HG03108 (cell line): ENCODE measurements at regions not wholly inside any gene's neighbourhood (a gene's known extent, or its start where the extent isn't known, plus 50 kb on each side); places are given as distances from the start of the nearest gene placed in this dataset.
"Not testable (repeated sequence)": the region's sequence is repeated elsewhere in the genome, so short reads cannot be mapped to it uniquely, and the experiment has no call there.

Experiments
- ATAC-seq: cut with Tn5 transposase; IDR thresholded peaks from one replicate; pipeline ENCODE4 v1.9.1; 2021; ENCODE audit warnings: moderate library complexity; ENCODE audit not compliant: unreplicated experiment

DNA sequence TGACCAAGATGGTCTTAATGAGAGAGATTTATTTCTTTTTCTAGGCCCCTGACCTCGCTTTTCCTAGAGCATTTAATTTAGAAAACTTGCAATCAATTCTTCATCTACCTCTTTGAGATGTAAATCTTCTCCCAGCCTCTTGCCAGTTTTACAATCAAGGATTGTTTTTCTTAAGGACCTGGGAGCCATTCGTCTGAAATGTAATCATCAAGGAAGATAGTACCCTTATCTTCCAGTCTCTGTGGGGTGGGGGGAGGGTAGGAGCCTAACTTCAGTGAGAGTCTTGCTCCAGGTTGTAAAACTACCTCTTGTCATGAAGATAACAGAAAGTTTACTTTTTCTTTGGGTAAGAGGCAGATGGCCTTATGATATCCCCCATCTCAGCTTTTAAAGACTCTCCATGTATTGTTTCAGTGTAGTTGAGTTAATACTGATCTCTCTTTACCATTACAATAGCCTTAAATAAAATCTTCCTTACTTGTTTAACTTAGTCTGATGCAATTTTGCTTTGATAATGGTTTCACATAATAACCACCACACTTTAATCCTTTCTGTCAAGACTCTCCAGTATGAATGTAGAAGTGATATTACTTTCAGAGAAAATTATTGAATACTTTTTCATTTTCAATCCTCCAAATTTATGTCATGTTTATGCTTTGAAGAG, 110.2 kb upstream of the CPHXL start:
- no peak for ATAC-seq

DNA sequence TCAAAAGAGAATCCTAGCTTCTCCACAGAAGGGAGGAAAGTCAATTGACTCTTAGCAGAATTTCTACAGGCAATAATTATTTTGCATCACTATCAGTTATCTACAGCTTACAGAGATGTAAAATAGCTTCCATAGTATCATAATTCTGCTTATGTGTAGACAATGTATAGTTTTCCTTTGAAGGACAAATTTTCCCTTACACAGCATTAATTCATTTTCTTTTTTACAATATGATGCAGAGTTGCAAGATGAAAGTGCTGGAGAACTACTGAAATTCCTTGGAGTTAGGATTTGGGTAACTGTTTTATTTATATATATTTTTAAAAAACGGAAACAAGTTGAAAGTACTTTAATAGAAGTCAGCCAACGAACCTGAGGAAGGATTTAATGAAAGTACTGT, 111.0 kb upstream of the CPHXL start:
- no peak for ATAC-seq

- no peak for ATAC-seq
Observed at GRCh38 chr16:75837681-75838080, 111.4 kb upstream of the CPHXL start.

- ATAC-seq = no peak
Observed at GRCh38 chr16:75841517-75841916, 115.2 kb upstream of the CPHXL start.

GRCh38 chr16:75847172-75847571, 120.9 kb upstream of the CPHXL start:
- no peak for ATAC-seq

DNA sequence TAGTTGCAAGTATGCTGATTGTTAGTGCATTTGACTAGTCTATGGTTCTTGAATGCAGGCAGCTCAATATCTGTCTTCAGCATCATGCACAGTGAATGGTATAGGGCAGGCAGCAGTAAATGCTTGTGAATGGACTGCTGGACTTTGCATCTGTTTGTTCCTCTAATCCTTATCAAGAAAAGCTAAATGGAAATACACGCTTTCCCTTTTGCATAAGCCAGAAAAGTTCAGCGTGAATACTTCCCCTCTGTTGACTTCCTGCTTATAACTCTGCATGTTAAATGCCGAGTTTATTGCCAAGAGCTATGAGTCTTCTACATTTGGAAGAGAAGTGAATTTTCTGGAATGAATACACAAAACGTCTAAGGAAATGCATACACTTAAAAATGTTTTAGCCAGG, 127.9 kb upstream of the CPHXL start:
- ATAC-seq = no peak

GRCh38 chr16:75860326-75861053, 134.2 kb upstream of the CPHXL start:
- ATAC-seq = no peak

DNA sequence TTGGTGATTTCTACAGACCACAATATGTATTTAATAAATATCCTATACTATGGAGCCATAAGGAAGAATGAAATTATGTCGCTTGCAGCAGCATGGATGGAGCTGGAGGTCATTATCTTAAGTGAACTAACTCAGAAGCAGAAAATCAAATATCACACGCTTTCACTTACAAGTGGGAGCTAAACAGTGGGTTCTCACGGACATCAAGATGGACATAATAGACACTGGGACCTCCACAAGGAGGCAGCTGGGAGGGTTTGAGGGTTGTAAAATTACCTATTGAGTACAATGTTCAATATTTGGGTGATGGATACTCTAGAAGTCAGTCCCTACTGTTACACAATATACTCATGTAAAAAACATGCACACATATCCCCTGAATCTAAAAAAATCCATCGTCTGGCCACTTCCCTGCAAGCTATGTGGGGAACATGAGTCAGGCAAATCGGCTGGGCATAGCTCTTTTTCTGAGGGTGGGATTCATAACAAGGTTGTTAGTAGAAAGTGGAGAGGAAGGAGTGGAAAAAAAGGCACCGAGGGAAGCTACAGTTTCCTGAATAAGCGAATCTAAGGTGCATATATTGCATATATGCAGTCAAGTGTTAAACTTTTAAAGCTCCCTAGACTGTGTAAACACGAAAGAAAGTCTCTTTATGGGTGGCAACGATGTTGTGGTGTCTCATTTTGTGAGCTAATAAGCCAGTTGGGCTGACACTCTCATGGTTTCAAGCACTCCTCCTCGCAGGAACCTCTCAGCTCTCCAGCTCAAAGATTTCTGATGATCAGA, 135.2 kb upstream of the CPHXL start:
- no peak for ATAC-seq

- no peak for ATAC-seq
Observed at GRCh38 chr16:75862098-75862386, 135.8 kb upstream of the CPHXL start.

- ATAC-seq = no peak
Observed at GRCh38 chr16:75864243-75864642, 138.0 kb upstream of the CPHXL start.

DNA sequence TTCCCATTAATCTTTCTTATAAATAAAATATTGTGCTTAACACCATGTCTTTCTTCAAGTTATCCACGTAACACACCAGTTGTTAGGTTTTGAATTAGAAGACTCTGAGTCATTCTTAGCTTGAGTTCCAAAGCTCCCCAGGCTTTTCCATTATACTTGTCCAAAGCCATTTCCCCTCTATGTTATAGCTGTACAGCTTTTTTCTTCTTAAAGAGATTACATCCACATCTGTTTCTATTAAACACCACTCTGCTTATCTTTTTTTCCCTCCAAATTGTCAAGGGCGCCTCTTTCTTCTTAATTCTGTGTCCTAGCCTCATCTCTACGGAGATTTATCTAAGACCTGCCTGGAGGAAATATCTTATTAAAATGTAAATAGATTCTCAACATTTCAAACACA, 139.4 kb upstream of the CPHXL start:
- no peak for ATAC-seq

- no peak for ATAC-seq
Observed at GRCh38 chr16:75868636-75869632, 142.6 kb upstream of the CPHXL start.

GRCh38 chr16:75881280-75881679, 155.0 kb upstream of the CPHXL start:
- not testable (repeated sequence) for ATAC-seq

DNA sequence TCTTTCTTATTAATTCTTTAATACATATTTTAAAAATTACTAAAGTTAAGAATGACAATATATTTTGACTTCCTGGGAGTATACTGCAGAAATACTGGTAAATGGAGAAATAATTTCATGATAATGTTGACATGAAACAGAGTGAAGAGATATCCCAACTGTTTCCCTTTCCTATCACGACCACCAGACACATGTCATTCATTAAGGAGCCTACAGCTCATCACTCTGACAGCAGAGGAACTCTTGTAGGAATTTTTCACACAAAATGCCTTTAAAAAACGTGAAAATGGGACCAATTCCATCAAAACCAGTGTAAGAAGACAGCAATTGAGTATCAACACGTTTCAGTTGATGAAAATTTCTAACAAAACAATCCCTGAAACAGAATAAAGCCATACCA, 172.9 kb upstream of the CPHXL start:
- ATAC-seq = no peak

GRCh38 chr16:75908331-75909117, 182.2 kb upstream of the CPHXL start:
- ATAC-seq = no peak

DNA sequence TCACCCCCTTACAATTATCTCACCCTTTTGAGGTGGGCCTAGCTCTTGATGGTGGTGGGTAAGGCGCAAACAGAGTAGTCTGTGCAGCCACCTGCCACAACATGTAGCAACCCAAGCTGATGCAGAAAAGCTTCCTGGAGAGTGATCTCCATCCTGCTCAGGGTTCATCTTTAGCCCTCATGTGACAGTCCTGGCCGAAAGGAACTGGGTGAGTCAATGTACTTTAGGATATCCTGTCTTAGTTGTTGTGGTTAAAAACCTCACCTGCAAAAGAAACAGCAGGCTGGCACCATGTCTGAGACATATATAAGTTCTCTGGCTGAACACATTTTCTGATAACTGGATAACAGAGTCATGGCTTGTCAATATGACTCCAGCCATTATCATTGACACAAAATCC, 183.5 kb upstream of the CPHXL start:
- ATAC-seq = no peak

DNA sequence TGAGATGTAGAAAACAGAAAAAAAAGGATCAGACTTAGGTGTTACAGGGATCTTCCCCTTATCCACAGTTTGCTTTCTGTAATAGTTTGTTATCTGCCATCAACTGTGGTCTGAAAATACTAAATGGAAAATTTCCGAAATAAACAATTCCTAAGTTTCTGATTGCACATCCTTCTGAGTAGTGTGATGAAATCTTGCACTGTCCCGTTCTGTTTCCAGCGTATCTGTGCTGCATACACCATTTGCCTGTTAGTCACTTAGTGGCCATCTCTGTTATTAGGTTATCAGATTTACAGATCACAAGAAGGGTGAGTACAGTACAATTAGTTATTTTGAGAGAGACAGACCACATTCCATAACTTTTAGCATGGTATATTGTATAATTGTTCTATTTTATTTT, 185.6 kb upstream of the CPHXL start:
- ATAC-seq = no peak

DNA sequence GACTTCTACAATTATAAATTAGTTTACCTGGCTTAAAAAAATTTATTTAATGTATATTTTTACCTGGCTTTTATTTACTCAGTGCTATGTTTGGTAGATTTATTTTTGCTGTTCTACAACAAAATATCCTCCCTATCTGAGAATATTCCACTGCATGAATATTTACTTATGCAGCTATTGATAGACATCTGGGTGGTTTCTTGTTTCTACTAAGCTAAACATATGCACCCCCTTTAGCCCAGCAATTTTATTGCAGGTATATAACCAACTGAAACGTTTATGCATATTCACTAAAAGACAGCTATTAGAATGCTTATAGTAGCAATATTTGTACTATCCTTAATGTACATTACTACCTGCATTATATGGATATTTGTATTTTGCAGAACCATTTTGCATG, 187.7 kb upstream of the CPHXL start:
- ATAC-seq = no peak

GRCh38 chr16:75916451-75916850, 190.2 kb upstream of the CPHXL start:
- no peak for ATAC-seq

- ATAC-seq = no peak
Observed at GRCh38 chr16:75918109-75918508, 191.8 kb upstream of the CPHXL start.
